IMR-90 (cell line): ENCODE measurements at regions not wholly inside any gene's neighbourhood (a gene's known extent, or its start where the extent isn't known, plus 50 kb on each side); places are given as distances from the start of the nearest gene placed in this dataset.

ENCODE experiments used
- ATAC-seq: fragments of 200-7000 bp; cut with Tn5 transposase; 2 replicates; pipeline ENCODE4 v1.9.1; 2020; ENCODE audit warnings: low read depth, mild to moderate bottlenecking, moderate library complexity
- BruUV-seq: library from RNA; stranded (reverse); fragments of 400-500 nt; replicated peaks from 2 replicates; lab custom pipeline; 2021; lab: Mats Ljungman, UMichigan
- CTCF ChIA-PET: fragments of 300-600 bp; formaldehyde crosslinking; extraction: SDS; loops from one replicate; lab custom pipeline; 2021; ENCODE audit warnings: antibody characterized with exemption; lab: Yijun Ruan, JAX
- POLR2A ChIA-PET: fragments of 300-600 bp; sonication (Branson Sonifier 250); formaldehyde crosslinking; loops from one replicate; lab custom pipeline; 2022; ENCODE audit warnings: antibody characterized with exemption; ENCODE audit not compliant: unreplicated experiment; lab: Charles Lee
- DNase-seq: peaks from one replicate; pipeline ENCODE4 v3.0.0; 2013
- H2AFZ ChIP-seq: replicated peaks from 2 replicates; pipeline ENCODE3; 2013; ENCODE audit warnings: low read length, mild to moderate bottlenecking; ENCODE audit not compliant: poor library complexity
- H2AK5ac ChIP-seq: 2 replicates; pipeline ENCODE4 v1.6.1; 2013; ENCODE audit warnings: low read depth, low read length, inconsistent platforms
- H2AK9ac ChIP-seq: replicated peaks from 2 replicates; pipeline ENCODE3; 2013; ENCODE audit warnings: mild to moderate bottlenecking, low read depth, low read length, moderate library complexity; ENCODE audit not compliant: poor library complexity
- H2BK120ac ChIP-seq: 2 replicates; pipeline ENCODE4 v1.6.1; 2013; ENCODE audit warnings: low read depth, low read length, inconsistent platforms
- H2BK15ac ChIP-seq: 3 replicates; pipeline ENCODE4 v1.6.1; 2013; ENCODE audit warnings: low read depth, low read length, inconsistent platforms
- H2BK20ac ChIP-seq: 2 replicates; pipeline ENCODE4 v1.6.1; 2013; ENCODE audit warnings: low read depth, mild to moderate bottlenecking, inconsistent platforms, low read length, moderate library complexity
- H2BK5ac ChIP-seq: 2 replicates; pipeline ENCODE4 v1.6.1; 2013; ENCODE audit warnings: mild to moderate bottlenecking, low read depth, low read length, inconsistent platforms; ENCODE audit not compliant: poor library complexity, severe bottlenecking
- H3K14ac ChIP-seq: replicated peaks from 2 replicates; pipeline ENCODE4 v1.6.1; 2013; ENCODE audit warnings: low read depth, low read length, inconsistent platforms
- H3K18ac ChIP-seq: 2 replicates; pipeline ENCODE4 v1.6.1; 2013; ENCODE audit warnings: low read depth, low read length, control low read depth
- H3K23ac ChIP-seq: 2 replicates; pipeline ENCODE4 v1.6.1; 2013; ENCODE audit warnings: low read depth, low read length, inconsistent platforms
- H3K27ac ChIP-seq: 2 replicates; pipeline ENCODE4 v1.5.1; 2013; ENCODE audit warnings: mild to moderate bottlenecking, control low read depth, low read length; ENCODE audit not compliant: insufficient read depth
- H3K27me3 ChIP-seq: 2 replicates; pipeline ENCODE4 v1.6.1; 2013; ENCODE audit warnings: low read length; ENCODE audit not compliant: control insufficient read depth, insufficient read depth
- H3K36me3 ChIP-seq: 2 replicates; pipeline ENCODE4 v1.6.1; 2013; ENCODE audit warnings: low read length, mixed read lengths; ENCODE audit not compliant: control insufficient read depth, insufficient read depth
- H3K4ac ChIP-seq: 2 replicates; pipeline ENCODE4 v1.6.1; 2013; ENCODE audit warnings: low read depth, low read length, inconsistent platforms
- H3K4me1 ChIP-seq: 2 replicates; pipeline ENCODE4 v1.6.1; 2013; ENCODE audit warnings: low read length, mixed read lengths; ENCODE audit not compliant: control insufficient read depth, insufficient read depth
- H3K4me2 ChIP-seq: 2 replicates; pipeline ENCODE4 v1.6.1; 2013; ENCODE audit warnings: low read depth, mild to moderate bottlenecking, control low read depth, low read length, moderate library complexity
- H3K4me3 ChIP-seq: 2 replicates; pipeline ENCODE4 v1.5.1; 2013; ENCODE audit warnings: low read depth, mild to moderate bottlenecking, control low read depth, low read length, moderate library complexity; ENCODE audit not compliant: insufficient read depth
- H3K56ac ChIP-seq: 2 replicates; pipeline ENCODE4 v1.6.1; 2013; ENCODE audit warnings: low read length, inconsistent platforms; ENCODE audit not compliant: insufficient read depth; ENCODE audit errors: extremely low read depth
- H3K79me1 ChIP-seq, 2 experiments: 2 replicates each; pipeline ENCODE4 v1.6.1; 2013; ENCODE audit warnings: low read length in 2 of 2, inconsistent platforms in 1 of 2, low read depth in 1 of 2
- H3K9ac ChIP-seq: 2 replicates; pipeline ENCODE4 v1.6.1; 2013; ENCODE audit warnings: low read depth, low read length, control low read depth
- H3K9me1 ChIP-seq: 2 replicates; pipeline ENCODE4 v1.6.1; 2013; ENCODE audit warnings: low read length, inconsistent platforms; ENCODE audit not compliant: insufficient read depth
- H3K9me3 ChIP-seq: 2 replicates; pipeline ENCODE4 v1.6.1; 2013; ENCODE audit warnings: low read length; ENCODE audit not compliant: control insufficient read depth, insufficient read depth
- H4K20me1 ChIP-seq: 2 replicates; pipeline ENCODE4 v1.6.1; 2013; ENCODE audit warnings: low read length, inconsistent platforms; ENCODE audit not compliant: insufficient read depth
- H4K5ac ChIP-seq: 2 replicates; pipeline ENCODE4 v1.6.1; 2013; ENCODE audit warnings: mild to moderate bottlenecking, low read depth, low read length, control low read depth
- H4K8ac ChIP-seq, 2 experiments: 2 replicates each; pipeline ENCODE4 v1.6.1; 2013; ENCODE audit warnings: low read depth in 2 of 2, low read length in 2 of 2, control low read depth in 1 of 2, inconsistent platforms in 1 of 2
- H4K91ac ChIP-seq: 2 replicates; pipeline ENCODE4 v1.6.1; 2013; ENCODE audit warnings: low read depth, low read length, inconsistent platforms; ENCODE audit not compliant: insufficient read depth
- BHLHE40 ChIP-seq: fragments of 150-350 bp; IDR thresholded peaks from 2 replicates; pipeline ENCODE4 v1.6.1; 2016; ENCODE audit warnings: mild to moderate bottlenecking, low read depth, low read length
- CEBPB ChIP-seq: IDR thresholded peaks from 2 replicates; pipeline ENCODE4 v1.6.1; 2012; ENCODE audit warnings: low read depth, low read length, improper control_type of control experiment
- ELK1 ChIP-seq: fragments of 150-350 bp; IDR thresholded peaks from 2 replicates; pipeline ENCODE4 v1.6.1; 2016; ENCODE audit warnings: low read depth, mild to moderate bottlenecking, low read length, moderate library complexity, borderline replicate concordance
- FOS ChIP-seq: fragments of 150-350 bp; IDR thresholded peaks from 2 replicates; pipeline ENCODE4 v1.6.1; 2016; ENCODE audit warnings: low read depth, low read length
- MAFK ChIP-seq: IDR thresholded peaks from 2 replicates; pipeline ENCODE4 v1.6.1; 2012; ENCODE audit warnings: low read depth, low read length, improper control_type of control experiment
- MAZ ChIP-seq: IDR thresholded peaks from 2 replicates; pipeline ENCODE4 v1.6.1; 2012; ENCODE audit warnings: low read depth, mild to moderate bottlenecking, low read length, improper control_type of control experiment, moderate library complexity, borderline replicate concordance
- MXI1 ChIP-seq: IDR thresholded peaks from 2 replicates; pipeline ENCODE4 v1.6.1; 2012; ENCODE audit warnings: low read depth, mild to moderate bottlenecking, low read length, moderate library complexity, borderline replicate concordance
- NFE2L2 ChIP-seq: fragments of 150-350 bp; IDR thresholded peaks from 2 replicates; pipeline ENCODE4 v1.6.1; 2016; ENCODE audit warnings: low read depth, mild to moderate bottlenecking, low read length
- POLR2A ChIP-seq: IDR thresholded peaks from 2 replicates; pipeline ENCODE4 v1.6.1; 2012; ENCODE audit warnings: mild to moderate bottlenecking, low read depth, low read length
- RAD21 ChIP-seq: IDR thresholded peaks from 2 replicates; pipeline ENCODE4 v1.6.1; 2012; ENCODE audit warnings: low read length, improper control_type of control experiment
- RFX5 ChIP-seq: IDR thresholded peaks from 2 replicates; pipeline ENCODE4 v1.8.0; 2012; ENCODE audit warnings: low read depth, mild to moderate bottlenecking, low read length, moderate library complexity
- SMC3 ChIP-seq: fragments of 150-350 bp; IDR thresholded peaks from 2 replicates; pipeline ENCODE4 v1.6.1; 2016; ENCODE audit warnings: low read depth, mild to moderate bottlenecking, antibody characterized with exemption, low read length, moderate library complexity
- WGBS, 2 experiments: methylation state at CpG; one replicate each; pipeline versions ENCODE4 v1.1.5 to v1.1.7; 2013; ENCODE audit warnings: missing lambda C conversion rate in 2 of 2; ENCODE audit not compliant: insufficient read length in 1 of 2; ENCODE audit errors: extremely low coverage in 2 of 2; 5-methylcytosine and 5-hydroxymethylcytosine counted together
- dilution Hi-C: fragments of 300-500 bp; cut with HindIII; formaldehyde crosslinking; loops from one replicate; pipeline ENCODE4 v1.14.3; 2018; ENCODE audit warnings: low sequenced_read_pairs; ENCODE audit not compliant: unreplicated experiment
- in situ Hi-C: fragments of 300-500 bp; cut with MboI; formaldehyde crosslinking; loops from 3 replicates; pipeline ENCODE4 v1.14.3; 2019; ENCODE audit warnings: low sequenced_read_pairs, inconsistent platforms, mixed read lengths
- intact Hi-C: fragments of 100-400 bp; cut with micrococcal nuclease; formaldehyde crosslinking; loops from 2 replicates; pipeline ENCODE4 v1.10.0; 2022
- TF ChIP-seq, protein P1 (sequence below): conservative IDR thresholded peaks from 2 replicates; pipeline ENCODE4 v1.5.1; 2012; ENCODE audit warnings: mild to moderate bottlenecking, low read depth, low read length, improper control_type of control experiment

GRCh38 chr5:168086104-168086610 is 205.3 kb upstream of the WWC1 start:
- no peak overlapping the region for H2BK15ac ChIP-seq
- H4K91ac ChIP-seq, result no peak overlapping the region
- no peak overlapping the region for H3K14ac ChIP-seq
- H3K4me1 ChIP-seq, result no peaks in the 10 kb centered on the region
- no peak overlapping the region for H3K27ac ChIP-seq
- intact Hi-C loops (no loop called here), in situ Hi-C loops (no loop called here), dilution Hi-C loops (no loop called here)
- no peak overlapping the region for H3K4me3 ChIP-seq
- CTCF ChIA-PET, result no interaction called here
- H4K20me1 ChIP-seq, result no peaks in the 10 kb centered on the region
- POLR2A ChIA-PET, result no interaction called here
- H2BK20ac ChIP-seq, result no peak overlapping the region
- H2AK5ac ChIP-seq, result no peak overlapping the region
- no peak overlapping the region for H3K4me2 ChIP-seq
- H3K9me1 ChIP-seq, result no peaks in the 10 kb centered on the region
- ATAC-seq (no peak; the same call in 1 of the 2 replicates), DNase-seq (no peak)
- H3K27me3 ChIP-seq, result no peaks in the 10 kb centered on the region
- H2AFZ ChIP-seq, result peak overlapping the region; percentile 48
- no peak overlapping the region for H3K4ac ChIP-seq
- H3K23ac ChIP-seq, result no peak overlapping the region
- TF ChIP-seq MXI1, result no peak
- TF ChIP-seq POLR2A, result no peak
- no peak for TF ChIP-seq ELK1
- TF ChIP-seq RFX5, result no peak
- TF ChIP-seq CEBPB, result no peak
- TF ChIP-seq NFE2L2, result no peak
- TF ChIP-seq, protein P1, sequence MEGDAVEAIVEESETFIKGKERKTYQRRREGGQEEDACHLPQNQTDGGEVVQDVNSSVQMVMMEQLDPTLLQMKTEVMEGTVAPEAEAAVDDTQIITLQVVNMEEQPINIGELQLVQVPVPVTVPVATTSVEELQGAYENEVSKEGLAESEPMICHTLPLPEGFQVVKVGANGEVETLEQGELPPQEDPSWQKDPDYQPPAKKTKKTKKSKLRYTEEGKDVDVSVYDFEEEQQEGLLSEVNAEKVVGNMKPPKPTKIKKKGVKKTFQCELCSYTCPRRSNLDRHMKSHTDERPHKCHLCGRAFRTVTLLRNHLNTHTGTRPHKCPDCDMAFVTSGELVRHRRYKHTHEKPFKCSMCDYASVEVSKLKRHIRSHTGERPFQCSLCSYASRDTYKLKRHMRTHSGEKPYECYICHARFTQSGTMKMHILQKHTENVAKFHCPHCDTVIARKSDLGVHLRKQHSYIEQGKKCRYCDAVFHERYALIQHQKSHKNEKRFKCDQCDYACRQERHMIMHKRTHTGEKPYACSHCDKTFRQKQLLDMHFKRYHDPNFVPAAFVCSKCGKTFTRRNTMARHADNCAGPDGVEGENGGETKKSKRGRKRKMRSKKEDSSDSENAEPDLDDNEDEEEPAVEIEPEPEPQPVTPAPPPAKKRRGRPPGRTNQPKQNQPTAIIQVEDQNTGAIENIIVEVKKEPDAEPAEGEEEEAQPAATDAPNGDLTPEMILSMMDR, result no peak
- TF ChIP-seq BHLHE40, result no peak
- TF ChIP-seq FOS, result no peak
- TF ChIP-seq MAZ, result no peak
- TF ChIP-seq SMC3, result no peak
- no peak for TF ChIP-seq RAD21
- no peak for TF ChIP-seq MAFK
- 12% methylated on average over 3 of the region's 11 CpGs; no CpG with 5 or more reads in 1 of the 2 experiments for WGBS, 2 experiments
- H3K18ac ChIP-seq, result no peak overlapping the region
- no peaks in the 10 kb centered on the region for H3K36me3 ChIP-seq
- H3K9ac ChIP-seq, result no peak overlapping the region
- no peak overlapping the region for H2AK9ac ChIP-seq
- no peaks in the 10 kb centered on the region for H3K9me3 ChIP-seq
- no TSS peak for BruUV-seq
- H4K8ac ChIP-seq, result no peak overlapping the region
- no peak overlapping the region for H4K5ac ChIP-seq
- H3K56ac ChIP-seq, result no peak overlapping the region
- H3K79me1 ChIP-seq, result no peaks in the 10 kb centered on the region
- no peak overlapping the region for H2BK120ac ChIP-seq
- H2BK5ac ChIP-seq, result no peak overlapping the region
